IPS DF 19.7 (cell line): ENCODE measurements at regions not wholly inside any gene's neighbourhood (a gene's known extent, or its start where the extent isn't known, plus 50 kb on each side); places are given as distances from the start of the nearest gene placed in this dataset.
A peak's percentile ranks its signal among the peaks of the same experiment; 100 is the strongest.

ENCODE experiments used
- DNase-seq: peaks from one replicate; pipeline ENCODE4 v3.0.0-alpha.2; 2013; ENCODE audit warnings: low read depth, low spot score

GRCh38 chr5:178808886-178809285 lies 50.9 kb upstream of the ZNF354B start:
- DNase-seq, result no peak

- DNase-seq, result no peak
These were observed 58.7 kb upstream of the ZNF354B start for GRCh38 chr5:178801021-178801420.

- no peak for DNase-seq
These were observed 62.0 kb upstream of the ZNF354B start for GRCh38 chr5:178797546-178798440.

- no peak for DNase-seq
These were observed 62.6 kb upstream of the ZNF354B start for GRCh38 chr5:178797101-178797521.

GRCh38 chr5:178796165-178796945 lies 63.4 kb upstream of the ZNF354B start:
- no peak for DNase-seq

- DNase-seq, result no peak
These were observed 64.0 kb upstream of the ZNF354A start for GRCh38 chr5:178794433-178794832.

GRCh38 chr5:178793696-178794095 lies 63.2 kb upstream of the ZNF354A start:
- DNase-seq, result no peak

- DNase-seq, result peak; percentile 59
These were observed 62.7 kb upstream of the ZNF354A start for GRCh38 chr5:178793151-178793550.

GRCh38 chr5:178791976-178792375 lies 61.5 kb upstream of the ZNF354A start:
- DNase-seq, result no peak

GRCh38 chr5:178790371-178790770 lies 59.9 kb upstream of the ZNF354A start:
- no peak for DNase-seq

- no peak for DNase-seq
These were observed 58.1 kb upstream of the ZNF354A start for GRCh38 chr5:178788381-178789085.

GRCh38 chr5:178787889-178788288 lies 57.4 kb upstream of the ZNF354A start:
- no peak for DNase-seq

GRCh38 chr5:178786859-178787499 lies 56.5 kb upstream of the ZNF354A start:
- DNase-seq, result no peak

- DNase-seq, result no peak
These were observed 56.0 kb upstream of the ZNF354A start for GRCh38 chr5:178786417-178786816.

GRCh38 chr5:178785999-178786398 lies 55.5 kb upstream of the ZNF354A start:
- no peak for DNase-seq

GRCh38 chr5:178784391-178784790 lies 53.9 kb upstream of the ZNF354A start:
- DNase-seq, result no peak

GRCh38 chr5:178781936-178782335 lies 51.5 kb upstream of the ZNF354A start:
- no peak for DNase-seq

- DNase-seq, result no peak
These were observed 50.4 kb upstream of the ZNF354A start for GRCh38 chr5:178780581-178781498.
